Keratinocyte (primary cell): ENCODE measurements at regions not wholly inside any gene's neighbourhood (a gene's known extent, or its start where the extent isn't known, plus 50 kb on each side); places are given as distances from the start of the nearest gene placed in this dataset.

ENCODE experiments used
- DNase-seq: peaks from one replicate; pipeline ENCODE4 v3.0.0-alpha.2; 2011; ENCODE audit warnings: low read depth, missing footprints, low spot score
- FAIRE-seq: peaks from 2 replicates; lab custom pipeline; 2011; peaks lifted over from hg19 to GRCh38; lab: Jason Lieb, UNC
- H2AFZ ChIP-seq: 2 replicates; pipeline ENCODE4 v1.6.0; 2012; ENCODE audit warnings: low read length, control low read depth, inconsistent platforms; ENCODE audit not compliant: control insufficient read depth
- H3K27ac ChIP-seq: 2 replicates; pipeline ENCODE4 v1.5.1; 2011; ENCODE audit warnings: low read length; ENCODE audit not compliant: control insufficient read depth, insufficient read depth
- H3K27me3 ChIP-seq: 3 replicates; pipeline ENCODE4 v1.6.0; 2011; ENCODE audit warnings: low read length; ENCODE audit not compliant: control insufficient read depth, insufficient read depth; ENCODE audit errors: extremely low read depth
- H3K36me3 ChIP-seq, 2 experiments: 2 replicates in 1 of 2; 3 replicates in 1 of 2; pipeline ENCODE4 v1.5.1; 2011; ENCODE audit warnings: low read length in 2 of 2, mild to moderate bottlenecking in 1 of 2; ENCODE audit not compliant: control insufficient read depth in 2 of 2, insufficient read depth in 2 of 2; ENCODE audit errors: extremely low read depth in 1 of 2
- H3K4me1 ChIP-seq: 3 replicates; pipeline ENCODE4 v1.5.1; 2011; ENCODE audit warnings: low read length; ENCODE audit not compliant: control insufficient read depth, insufficient read depth; ENCODE audit errors: extremely low read depth
- H3K4me2 ChIP-seq: 3 replicates; pipeline ENCODE4 v1.6.0; 2011; ENCODE audit warnings: low read depth, low read length; ENCODE audit not compliant: control insufficient read depth, insufficient read depth; ENCODE audit errors: extremely low read depth
- H3K4me3 ChIP-seq, 3 experiments: fragments of 200-600 bp in 1 of 3; sonication (generic) in 1 of 3; 2 replicates in 2 of 3; 3 replicates in 1 of 3; pipeline ENCODE4 v1.5.1; 2011 to 2016; ENCODE audit warnings: low read length in 3 of 3, mild to moderate bottlenecking in 3 of 3, control low read depth in 2 of 3, inconsistent platforms in 1 of 3, low read depth in 1 of 3, mixed read lengths in 1 of 3, mixed run types in 1 of 3, moderate library complexity in 1 of 3; ENCODE audit not compliant: control insufficient read depth in 2 of 3, insufficient read depth in 2 of 3; ENCODE audit errors: extremely low read depth in 1 of 3
- H3K79me2 ChIP-seq: 2 replicates; pipeline ENCODE4 v1.6.0; 2012; ENCODE audit warnings: low read length; ENCODE audit not compliant: control insufficient read depth, insufficient read depth
- H3K9ac ChIP-seq: 3 replicates; pipeline ENCODE4 v1.6.0; 2011; ENCODE audit warnings: low read length; ENCODE audit not compliant: control insufficient read depth, insufficient read depth; ENCODE audit errors: extremely low read depth
- H3K9me1 ChIP-seq: 3 replicates; pipeline ENCODE4 v1.6.0; 2011; ENCODE audit warnings: low read length; ENCODE audit not compliant: control insufficient read depth, insufficient read depth; ENCODE audit errors: extremely low read depth
- H3K9me3 ChIP-seq: 2 replicates; pipeline ENCODE4 v1.5.1; 2012; ENCODE audit warnings: low read depth, low read length; ENCODE audit not compliant: control insufficient read depth
- H4K20me1 ChIP-seq: 3 replicates; pipeline ENCODE4 v1.6.0; 2011; ENCODE audit warnings: low read length; ENCODE audit not compliant: control insufficient read depth, insufficient read depth; ENCODE audit errors: extremely low read depth
- CTCF ChIP-seq, 3 experiments: IDR thresholded peaks in 1 of 3; conservative IDR thresholded peaks in 1 of 3; optimal IDR thresholded peaks in 1 of 3; 2 replicates in 2 of 3; 3 replicates in 1 of 3; pipeline versions ENCODE3 to v1.5.1; 2011; ENCODE audit warnings: low read length in 3 of 3, mild to moderate bottlenecking in 3 of 3, moderate library complexity in 2 of 3, control low read depth in 1 of 3, inconsistent platforms in 1 of 3; ENCODE audit not compliant: insufficient read depth in 2 of 3; ENCODE audit errors: extremely low read depth in 1 of 3
- EZH2 ChIP-seq: IDR thresholded peaks from one replicate; pipeline ENCODE4 v1.6.1; 2012; ENCODE audit warnings: inconsistent platforms, mild to moderate bottlenecking, low read length, moderate library complexity
- dilution Hi-C: fragments of 300-500 bp; cut with MboI; formaldehyde crosslinking; loops from one replicate; pipeline ENCODE4 v1.7.0; 2020; ENCODE audit warnings: low sequenced_read_pairs; ENCODE audit not compliant: extremely low pct_ligation_motif_present

- Histone ChIP-seq H3K27me3 (no peaks in the 10 kb centered on the region), H3K9ac (no peak overlapping the region), H3K4me2 (no peak overlapping the region), H3K9me1 (no peaks in the 10 kb centered on the region), H3K4me3 (no peak overlapping the region), H3K36me3 (no peaks in the 10 kb centered on the region), H3K27ac (no peak overlapping the region), H3K4me1 (peaks cover 2% of the 10 kb centered on the region), H2AFZ (no peak overlapping the region), H3K79me2 (no peaks in the 10 kb centered on the region), H4K20me1 (no peaks in the 10 kb centered on the region), H3K9me3 (no peaks in the 10 kb centered on the region)
- DNase-seq, result no peak
- TF ChIP-seq CTCF (optimal IDR thresholded peaks at IDR 0.05 in 1 of 3, IDR thresholded peaks at IDR 0.05 in 1 of 3, conservative IDR thresholded peaks at IDR 0.05 in 1 of 3; ENCODE audit: extremely low read depth in 1 of 3, insufficient read depth in 2 of 3, low read length in 3 of 3) (no peak), EZH2 (no peak)
- dilution Hi-C loops, result no loop called here
- no peak for FAIRE-seq
These were observed 148.1 kb downstream of the LMNTD1 start for GRCh38 chr12:25404955-25405354.

GRCh38 chr12:25401547-25402345 is 151.0 kb upstream of the KRAS start:
- no peak overlapping the region for H3K4me3 ChIP-seq
- no peaks in the 10 kb centered on the region for H3K36me3 ChIP-seq
- no peak for TF ChIP-seq EZH2
- TF ChIP-seq CTCF (optimal IDR thresholded peaks at IDR 0.05 in 1 of 3, IDR thresholded peaks at IDR 0.05 in 1 of 3, conservative IDR thresholded peaks at IDR 0.05 in 1 of 3; ENCODE audit: extremely low read depth in 1 of 3, insufficient read depth in 2 of 3, low read length in 3 of 3), result no peak
- DNase-seq (no peak), FAIRE-seq (no peak)
- dilution Hi-C loops, result no loop called here
- no peaks in the 10 kb centered on the region for H3K79me2 ChIP-seq
- no peaks in the 10 kb centered on the region for H3K27me3 ChIP-seq
- no peak overlapping the region for H2AFZ ChIP-seq
- no peaks in the 10 kb centered on the region for H3K9me3 ChIP-seq
- no peak overlapping the region for H3K9ac ChIP-seq
- H4K20me1 ChIP-seq, result no peaks in the 10 kb centered on the region
- peaks cover 2% of the 10 kb centered on the region for H3K4me1 ChIP-seq
- no peak overlapping the region for H3K4me2 ChIP-seq
- no peaks in the 10 kb centered on the region for H3K9me1 ChIP-seq
- no peak overlapping the region for H3K27ac ChIP-seq
